GM12873 (cell line): ENCODE measurements at regions not wholly inside any gene's neighbourhood (a gene's known extent, or its start where the extent isn't known, plus 50 kb on each side); places are given as distances from the start of the nearest gene placed in this dataset.

ENCODE experiments used
- TF ChIP-seq, protein P1 (sequence below): IDR thresholded peaks from 2 replicates; pipeline ENCODE4 v1.5.1; 2012; ENCODE audit warnings: low read depth, mild to moderate bottlenecking, moderate library complexity, low read length, control low read depth; ENCODE audit not compliant: insufficient read depth; ENCODE audit errors: missing control alignments

DNA sequence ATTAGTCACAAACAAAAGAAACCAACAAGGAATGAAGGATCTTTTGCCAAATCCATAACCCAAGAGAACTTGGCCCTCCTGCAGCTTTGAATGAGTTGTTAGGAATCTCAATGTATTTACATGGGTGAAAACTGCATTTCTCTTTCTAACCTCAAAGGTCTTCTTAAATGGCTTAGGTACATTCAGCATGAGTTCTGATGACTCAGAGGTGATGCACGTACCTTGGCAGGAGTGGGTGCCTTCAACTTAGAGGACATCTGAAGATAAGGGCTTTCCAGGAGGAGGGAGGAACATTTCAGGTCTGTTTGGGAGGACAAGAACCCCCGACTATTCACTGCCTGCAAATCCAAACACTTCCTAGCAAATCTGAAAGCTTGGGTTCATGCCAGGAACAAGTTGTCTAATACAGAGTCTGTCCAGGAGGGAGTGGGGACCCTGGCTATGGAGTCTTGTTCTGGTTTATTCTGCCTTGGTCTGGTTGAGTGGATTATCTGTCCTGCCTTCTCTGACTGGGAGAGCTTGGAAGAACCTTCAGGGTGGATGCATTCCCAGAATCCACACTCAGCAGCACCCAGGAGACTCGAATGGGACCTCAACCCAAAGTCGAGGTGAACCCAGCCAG, 65.7 kb downstream of the IRX2 start:
- TF ChIP-seq, protein P1, sequence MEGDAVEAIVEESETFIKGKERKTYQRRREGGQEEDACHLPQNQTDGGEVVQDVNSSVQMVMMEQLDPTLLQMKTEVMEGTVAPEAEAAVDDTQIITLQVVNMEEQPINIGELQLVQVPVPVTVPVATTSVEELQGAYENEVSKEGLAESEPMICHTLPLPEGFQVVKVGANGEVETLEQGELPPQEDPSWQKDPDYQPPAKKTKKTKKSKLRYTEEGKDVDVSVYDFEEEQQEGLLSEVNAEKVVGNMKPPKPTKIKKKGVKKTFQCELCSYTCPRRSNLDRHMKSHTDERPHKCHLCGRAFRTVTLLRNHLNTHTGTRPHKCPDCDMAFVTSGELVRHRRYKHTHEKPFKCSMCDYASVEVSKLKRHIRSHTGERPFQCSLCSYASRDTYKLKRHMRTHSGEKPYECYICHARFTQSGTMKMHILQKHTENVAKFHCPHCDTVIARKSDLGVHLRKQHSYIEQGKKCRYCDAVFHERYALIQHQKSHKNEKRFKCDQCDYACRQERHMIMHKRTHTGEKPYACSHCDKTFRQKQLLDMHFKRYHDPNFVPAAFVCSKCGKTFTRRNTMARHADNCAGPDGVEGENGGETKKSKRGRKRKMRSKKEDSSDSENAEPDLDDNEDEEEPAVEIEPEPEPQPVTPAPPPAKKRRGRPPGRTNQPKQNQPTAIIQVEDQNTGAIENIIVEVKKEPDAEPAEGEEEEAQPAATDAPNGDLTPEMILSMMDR = no peak

DNA sequence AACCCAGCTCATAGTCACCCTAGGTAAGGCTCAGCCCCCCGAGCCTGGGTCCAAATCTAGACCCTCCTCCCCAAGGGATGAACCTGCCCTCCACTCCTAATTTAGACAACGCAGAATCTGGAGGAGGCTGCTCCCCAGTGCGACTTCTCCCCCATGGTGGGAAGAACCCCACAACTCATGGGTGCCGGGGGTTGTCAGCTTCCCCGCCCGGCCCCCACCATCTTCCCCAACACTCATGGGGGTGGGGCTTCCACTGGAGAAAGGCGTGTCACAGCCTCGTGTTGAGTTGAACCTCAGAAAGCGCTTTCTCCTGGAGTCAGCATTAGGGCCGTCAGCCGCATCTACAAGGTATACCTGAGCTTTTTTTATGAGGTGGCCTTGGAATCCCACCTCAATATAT, 66.9 kb downstream of the IRX2 start:
- TF ChIP-seq, protein P1 = no peak

DNA sequence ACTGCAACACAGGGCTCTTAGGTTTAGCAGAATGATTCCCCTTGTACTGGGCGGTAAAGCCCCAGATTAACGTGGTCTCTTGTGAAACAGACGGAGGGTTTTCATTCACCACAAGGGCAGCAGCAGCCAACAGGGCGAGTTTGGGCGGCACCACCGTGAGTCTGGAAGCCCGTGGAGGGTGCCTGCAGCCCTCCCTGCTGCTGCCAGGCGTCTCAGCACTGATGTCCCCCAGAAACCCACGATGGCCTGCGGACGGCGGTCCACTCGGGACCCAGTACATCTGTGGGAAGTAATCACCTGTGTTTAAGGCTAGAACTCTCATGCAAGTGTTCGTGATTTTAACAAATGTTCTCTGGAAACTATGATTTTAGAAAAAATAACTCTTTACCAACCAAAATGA, 67.8 kb downstream of the IRX2 start:
- TF ChIP-seq, protein P1 = no peak

DNA sequence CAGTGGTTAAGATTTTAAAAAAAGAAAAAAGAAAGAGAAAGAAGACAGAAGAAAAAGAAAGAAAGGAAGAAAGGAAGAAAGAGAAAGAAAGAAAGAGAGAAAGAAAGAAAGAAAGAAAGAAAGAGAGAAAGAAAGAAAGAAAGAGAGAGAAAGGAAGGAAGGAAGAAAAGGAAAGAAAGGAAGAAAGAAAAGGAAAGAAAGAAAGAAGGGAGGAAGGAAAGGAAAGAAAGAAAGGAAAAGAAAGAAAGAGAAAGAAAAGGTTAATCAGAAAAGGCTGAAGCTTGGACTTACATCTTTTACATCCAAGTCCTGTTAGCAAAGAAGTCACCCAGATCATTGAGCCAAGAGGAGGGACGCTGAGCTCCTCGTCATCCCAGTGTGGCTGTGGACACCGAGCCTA, 70.0 kb downstream of the IRX2 start:
- TF ChIP-seq, protein P1 = no peak

DNA sequence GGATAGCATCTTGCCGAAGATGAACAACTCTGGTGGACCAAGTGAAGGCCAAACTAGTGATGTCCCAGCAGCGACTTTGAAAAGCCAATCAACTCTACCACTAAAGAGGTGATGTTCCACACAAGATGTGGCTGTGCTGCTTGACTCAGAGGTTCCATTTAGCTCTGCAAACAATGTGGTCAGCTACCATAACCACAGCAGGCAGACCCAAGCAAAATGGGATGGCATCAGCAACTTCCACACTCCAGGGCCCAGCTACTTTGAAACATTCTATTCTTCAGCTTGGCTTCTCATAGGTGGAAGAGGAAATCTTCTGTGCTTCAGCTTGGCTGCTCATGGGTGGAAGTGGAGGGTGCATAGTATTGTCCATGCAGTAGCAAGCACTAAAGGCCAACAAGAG, 70.5 kb downstream of the IRX2 start:
- TF ChIP-seq, protein P1 = no peak

DNA sequence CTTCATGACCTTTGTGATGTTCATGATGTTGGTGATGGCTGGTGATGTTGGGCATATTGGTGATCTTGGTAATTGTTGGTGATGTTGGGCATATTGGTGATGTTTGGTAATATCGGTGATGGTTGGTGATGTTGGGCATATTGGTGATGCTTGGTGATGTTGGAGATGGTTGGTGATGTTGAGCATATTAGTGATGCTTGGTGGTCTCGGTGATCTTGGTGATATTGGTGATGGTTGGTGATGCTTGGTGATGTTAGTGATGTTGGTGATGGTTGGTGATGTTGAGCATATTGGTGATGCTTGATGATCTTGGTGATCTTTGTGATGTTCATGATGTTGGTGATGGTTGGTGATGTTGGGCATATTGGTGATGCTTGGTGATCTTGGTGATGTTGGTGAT, 73.8 kb downstream of the IRX2 start:
- TF ChIP-seq, protein P1 = no peak

DNA sequence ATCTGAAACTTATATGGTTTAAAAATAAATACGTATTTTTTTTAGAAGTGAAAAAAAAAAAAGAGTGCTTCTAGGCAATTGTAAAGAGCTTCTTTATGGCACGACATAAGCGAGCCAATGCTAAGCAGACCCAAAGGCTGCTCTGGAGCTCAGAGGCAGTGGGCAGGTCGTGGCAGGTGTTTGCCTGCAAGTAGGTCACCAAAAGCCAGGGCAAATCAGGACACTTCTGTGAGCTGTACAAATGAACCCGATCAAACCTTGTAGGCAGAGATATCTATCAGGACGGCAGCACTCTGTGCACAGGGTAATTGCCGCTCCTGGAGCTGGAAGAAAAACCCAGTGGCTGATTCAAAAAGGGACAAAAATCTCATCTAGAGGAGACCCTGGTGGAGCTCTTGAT, 75.9 kb downstream of the IRX2 start:
- TF ChIP-seq, protein P1 = no peak
